H1 (cell line): ENCODE measurements at regions not wholly inside any gene's neighbourhood (a gene's known extent, or its start where the extent isn't known, plus 50 kb on each side); places are given as distances from the start of the nearest gene placed in this dataset.

Source experiments
- CTCF ChIA-PET: fragments of 300-600 bp; sonication (Branson Sonifier 250); formaldehyde crosslinking; loops from one replicate; lab custom pipeline; 2021; ENCODE audit not compliant: partially characterized antibody; lab: Charles Lee
- POLR2A ChIA-PET: fragments of 300-600 bp; sonication (Branson Sonifier 250); formaldehyde crosslinking; loops from one replicate; lab custom pipeline; 2021; ENCODE audit warnings: inconsistent platforms; ENCODE audit not compliant: partially characterized antibody; lab: Charles Lee
- DNase-seq, 2 experiments: peaks; one replicate each; pipeline versions ENCODE4 v3.0.0 to v3.0.0-alpha.2; 2010 to 2022; ENCODE audit warnings: low spot score in 2 of 2, low read depth in 1 of 2, mixed read lengths in 1 of 2
- FAIRE-seq: peaks from 2 replicates; lab custom pipeline; 2011; peaks lifted over from hg19 to GRCh38; lab: Jason Lieb, UNC
- H2AFZ ChIP-seq: 2 replicates; pipeline ENCODE4 v1.8.1; 2012; ENCODE audit warnings: low read length, inconsistent platforms
- H2AK5ac ChIP-seq: 2 replicates; pipeline ENCODE4 v1.6.1; 2013; ENCODE audit warnings: low read depth, low read length
- H2BK120ac ChIP-seq: replicated peaks from 2 replicates; pipeline ENCODE3; 2013; ENCODE audit warnings: low read depth, low read length, inconsistent platforms
- H2BK12ac ChIP-seq: 2 replicates; pipeline ENCODE4 v1.6.1; 2013; ENCODE audit warnings: low read depth, low read length
- H2BK15ac ChIP-seq: 2 replicates; pipeline ENCODE4 v1.6.1; 2013; ENCODE audit warnings: low read length
- H2BK20ac ChIP-seq: 2 replicates; pipeline ENCODE4 v1.6.1; 2013; ENCODE audit warnings: low read length
- H2BK5ac ChIP-seq: 2 replicates; pipeline ENCODE4 v1.6.1; 2013; ENCODE audit warnings: low read depth, low read length
- H3K14ac ChIP-seq: 2 replicates; pipeline ENCODE4 v1.6.1; 2013; ENCODE audit warnings: inconsistent platforms; ENCODE audit not compliant: insufficient read length
- H3K18ac ChIP-seq: 2 replicates; pipeline ENCODE4 v1.6.1; 2013; ENCODE audit warnings: low read length; ENCODE audit errors: extremely low read depth
- H3K23ac ChIP-seq: 2 replicates; pipeline ENCODE4 v1.6.1; 2013; ENCODE audit warnings: inconsistent platforms; ENCODE audit not compliant: insufficient read length
- H3K23me2 ChIP-seq: 2 replicates; pipeline ENCODE4 v1.6.1; 2013; ENCODE audit warnings: low read depth, low read length
- H3K27ac ChIP-seq: 2 replicates; pipeline ENCODE4 v1.6.1; 2011; ENCODE audit warnings: low read depth, low read length, inconsistent platforms
- H3K27me3 ChIP-seq, 4 experiments: replicated peaks in 1 of 4; 1 replicate in 1 of 4; 2 replicates in 3 of 4; pipeline versions ENCODE4 v1.6.1 to v1.8.1; 2011 to 2013; ENCODE audit warnings: low read length in 3 of 4, mild to moderate bottlenecking in 3 of 4, inconsistent platforms in 2 of 4, mixed read lengths in 2 of 4, moderate library complexity in 1 of 4; ENCODE audit not compliant: control insufficient read depth in 3 of 4, insufficient read depth in 3 of 4; ENCODE audit errors: extremely low read depth in 1 of 4
- H3K36me3 ChIP-seq, 4 experiments: 2 replicates each; pipeline versions ENCODE4 v1.6.1 to v1.8.1; 2011 to 2013; ENCODE audit warnings: mild to moderate bottlenecking in 4 of 4, low read length in 3 of 4, moderate library complexity in 2 of 4, control low read depth in 1 of 4, inconsistent platforms in 1 of 4; ENCODE audit not compliant: insufficient read depth in 4 of 4, control insufficient read depth in 2 of 4
- H3K4ac ChIP-seq: replicated peaks from 2 replicates; pipeline ENCODE3; 2013; ENCODE audit warnings: low read length, low read depth, mixed read lengths, inconsistent platforms; ENCODE audit not compliant: insufficient read length
- H3K4me1 ChIP-seq, 4 experiments: replicated peaks in 1 of 4; 1 replicate in 1 of 4; 2 replicates in 3 of 4; pipeline versions ENCODE4 v1.6.1 to v1.8.1; 2011 to 2013; ENCODE audit warnings: low read length in 3 of 4, inconsistent platforms in 2 of 4, mixed read lengths in 1 of 4; ENCODE audit not compliant: insufficient read depth in 4 of 4, control insufficient read depth in 3 of 4
- H3K4me2 ChIP-seq, 2 experiments: 2 replicates each; pipeline versions ENCODE4 v1.6.1 to v1.8.1; 2011 to 2013; ENCODE audit warnings: low read depth in 2 of 2, low read length in 2 of 2, control low read depth in 1 of 2, inconsistent platforms in 1 of 2, mild to moderate bottlenecking in 1 of 2; ENCODE audit not compliant: insufficient read depth in 1 of 2
- H3K4me3 ChIP-seq, 4 experiments: fragments of 200-600, 300-600 bp in 1 of 4; sonication (generic), shearing (Covaris generic), sonication (Bioruptor Twin) in 1 of 4; 2 replicates each; pipeline versions ENCODE4 v1.5.1 to v1.8.1; 2011 to 2016; ENCODE audit warnings: low read length in 4 of 4, low read depth in 3 of 4, control low read depth in 2 of 4, inconsistent platforms in 2 of 4, mild to moderate bottlenecking in 2 of 4, mixed read lengths in 1 of 4, moderate library complexity in 1 of 4; ENCODE audit not compliant: insufficient read depth in 2 of 4; ENCODE audit errors: extremely low read depth in 1 of 4
- H3K56ac ChIP-seq: replicated peaks from 2 replicates; pipeline ENCODE3; 2013; ENCODE audit warnings: low read depth, mild to moderate bottlenecking, mixed read lengths, low read length, inconsistent platforms; ENCODE audit not compliant: insufficient read length
- H3K79me1 ChIP-seq: 2 replicates; pipeline ENCODE4 v1.6.1; 2013; ENCODE audit warnings: low read depth, low read length, control low read depth
- H3K79me2 ChIP-seq, 2 experiments: 2 replicates each; pipeline versions ENCODE4 v1.6.1 to v1.8.1; 2012 to 2013; ENCODE audit warnings: low read length in 2 of 2, mild to moderate bottlenecking in 2 of 2, inconsistent platforms in 1 of 2; ENCODE audit not compliant: insufficient read depth in 2 of 2, control insufficient read depth in 1 of 2
- H3K9ac ChIP-seq, 4 experiments: replicated peaks in 1 of 4; 1 replicate in 1 of 4; 2 replicates in 3 of 4; pipeline versions ENCODE4 v1.6.1 to v1.8.1; 2011 to 2013; ENCODE audit warnings: low read depth in 3 of 4, low read length in 3 of 4, control low read depth in 2 of 4, mild to moderate bottlenecking in 2 of 4, moderate library complexity in 2 of 4, inconsistent platforms in 1 of 4; ENCODE audit errors: extremely low read depth in 1 of 4
- H3K9me3 ChIP-seq, 2 experiments: 2 replicates each; pipeline versions ENCODE4 v1.6.1 to v1.8.1; 2012 to 2013; ENCODE audit warnings: mild to moderate bottlenecking in 2 of 2, moderate library complexity in 2 of 2, control low read depth in 1 of 2, inconsistent platforms in 1 of 2, low read depth in 1 of 2, low read length in 1 of 2, mixed read lengths in 1 of 2; ENCODE audit not compliant: insufficient read depth in 2 of 2
- H4K20me1 ChIP-seq, 2 experiments: replicated peaks in 1 of 2; 2 replicates each; pipeline versions ENCODE3 to v1.8.1; 2011 to 2013; ENCODE audit warnings: inconsistent platforms in 2 of 2, low read length in 2 of 2, mild to moderate bottlenecking in 1 of 2; ENCODE audit not compliant: insufficient read depth in 2 of 2, control insufficient read depth in 1 of 2
- H4K5ac ChIP-seq: 2 replicates; pipeline ENCODE4 v1.6.1; 2013; ENCODE audit warnings: low read length, low read depth, mixed read lengths, inconsistent platforms; ENCODE audit not compliant: insufficient read length
- H4K8ac ChIP-seq: 2 replicates; pipeline ENCODE4 v1.8.0; 2013; ENCODE audit warnings: mild to moderate bottlenecking, moderate library complexity, low read length, inconsistent platforms; ENCODE audit not compliant: insufficient read depth; ENCODE audit errors: extremely low read depth
- H4K91ac ChIP-seq: replicated peaks from 2 replicates; pipeline ENCODE3; 2013; ENCODE audit warnings: low read length, mixed read lengths, inconsistent platforms; ENCODE audit not compliant: insufficient read length
- CHD1 ChIP-seq: IDR thresholded peaks from 2 replicates; pipeline ENCODE4 v1.6.1; 2012; ENCODE audit warnings: low read depth, low read length, improper control_type of control experiment
- GABPA ChIP-seq: IDR thresholded peaks from 2 replicates; pipeline ENCODE4 v1.6.1; 2011; ENCODE audit warnings: mild to moderate bottlenecking, low read length, moderate library complexity, borderline replicate concordance; ENCODE audit not compliant: insufficient read depth
- HDAC2 ChIP-seq, 2 experiments: fragments of 300-600 bp in 1 of 2; sonication (generic) in 1 of 2; IDR thresholded peaks; 2 replicates each; pipeline ENCODE4 v1.6.1; 2011 to 2012; ENCODE audit warnings: low read depth in 2 of 2, low read length in 2 of 2, mild to moderate bottlenecking in 2 of 2, moderate library complexity in 2 of 2, borderline replicate concordance in 1 of 2, inconsistent platforms in 1 of 2
- MAX ChIP-seq: IDR thresholded peaks from 2 replicates; pipeline ENCODE4 v1.6.1; 2012; ENCODE audit warnings: inconsistent platforms
- POU5F1 ChIP-seq: IDR thresholded peaks from 2 replicates; pipeline ENCODE4 v1.6.1; 2011; ENCODE audit warnings: low read depth, mild to moderate bottlenecking, low read length, moderate library complexity
- SP1 ChIP-seq: IDR thresholded peaks from 2 replicates; pipeline ENCODE4 v1.6.1; 2011; ENCODE audit warnings: low read depth, low read length
- TAF1 ChIP-seq: IDR thresholded peaks from 2 replicates; pipeline ENCODE4 v1.6.1; 2011; ENCODE audit warnings: mild to moderate bottlenecking, low read depth, low read length
- TBP ChIP-seq: IDR thresholded peaks from 2 replicates; pipeline ENCODE4 v1.6.1; 2011; ENCODE audit warnings: low read depth, low read length, improper control_type of control experiment
- WGBS, 2 experiments: shearing (Covaris generic) in 1 of 2; methylation state at CpG; one replicate each; pipeline versions ENCODE4 v1.1.6 to v1.1.7; 2013 to 2015; ENCODE audit warnings: low lambda C conversion rate in 2 of 2, mixed read lengths in 2 of 2, inconsistent platforms in 1 of 2, low coverage in 1 of 2, missing lambda C conversion rate in 1 of 2; ENCODE audit not compliant: insufficient replicate concordance in 2 of 2, insufficient coverage in 1 of 2, insufficient read length in 1 of 2; ENCODE audit errors: extremely low coverage in 1 of 2, missing lambda C conversion rate in 1 of 2; 5-methylcytosine and 5-hydroxymethylcytosine counted together

DNA sequence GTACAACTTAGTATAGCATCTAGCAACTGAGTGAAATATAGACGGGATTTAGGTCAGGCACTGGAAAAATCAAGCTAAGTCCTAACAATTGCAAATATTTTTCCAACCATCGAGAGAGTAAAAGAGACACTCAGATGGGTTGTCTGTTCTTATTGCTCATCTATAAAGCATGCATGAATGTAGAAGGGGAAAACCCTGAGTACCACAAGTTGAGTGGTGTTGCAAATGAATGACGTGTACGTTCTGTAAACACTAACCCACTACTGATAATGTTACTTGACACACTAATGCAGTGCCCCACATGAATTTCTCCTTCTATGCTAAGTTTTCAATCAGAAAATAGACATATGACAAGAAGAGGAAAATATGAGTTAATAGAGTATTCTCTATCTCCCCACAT is 211.2 kb downstream of the COX18 start:
- Histone ChIP-seq H3K18ac (no peak overlapping the region), H3K36me3 (no peaks in the 10 kb centered on the region), H3K79me1 (no peaks in the 10 kb centered on the region), H3K27ac (no peak overlapping the region), H3K4me2 (no peak overlapping the region), H4K5ac (no peak overlapping the region), H3K4me3 (no peak overlapping the region), H2BK20ac (no peak overlapping the region), H2AK5ac (no peak overlapping the region), H2AFZ (no peak overlapping the region), H3K23me2 (no peaks in the 10 kb centered on the region), H3K9me3 (no peaks in the 10 kb centered on the region), H3K9ac (no peak overlapping the region), H2BK12ac (no peak overlapping the region), H3K56ac (no peak overlapping the region), H3K14ac (no peak overlapping the region), H4K8ac (no peak overlapping the region), H3K79me2 (no peaks in the 10 kb centered on the region), H2BK15ac (no peak overlapping the region), H3K4me1 (no peaks in the 10 kb centered on the region), H2BK120ac (no peak overlapping the region), H3K27me3 (peaks cover 0 to 1% (median 0%) of the 10 kb centered on the region in 4 experiments; a peak in 1 of 7 replicates), H4K91ac (no peak overlapping the region), H2BK5ac (no peak overlapping the region), H3K4ac (no peak overlapping the region), H4K20me1 (no peaks in the 10 kb centered on the region), H3K23ac (no peak overlapping the region)
- DNase-seq (no peak), FAIRE-seq (no peak)
- WGBS, 2 experiments, result 90% methylated on average over 4 of the region's 4 CpGs; no CpG with 5 or more reads in 1 of the 2 experiments
- TF ChIP-seq MAX, result no peak
- no peak for TF ChIP-seq CHD1
- no peak for TF ChIP-seq GABPA
- TF ChIP-seq SP1, result no peak
- no peak for TF ChIP-seq TAF1
- TF ChIP-seq POU5F1, result no peak
- TF ChIP-seq HDAC2 (IDR thresholded peaks at IDR 0.05; ENCODE audit: borderline replicate concordance in 1 of 2, low read depth in 2 of 2, low read length in 2 of 2), result no peak
- no peak for TF ChIP-seq TBP
- ChIA-PET POLR2A (no interaction called here), CTCF (interaction anchor here (0.6 to 2.2 kb wide), 3 partner anchors 11 to 180 kb away, joined by 3 to 7 read pairs (median 4); no protein-coding TSS in a partner anchor)
